Gastrocnemius medialis (tissue), 4 donors: ENCODE measurements at regions not wholly inside any gene's neighbourhood (a gene's known extent, or its start where the extent isn't known, plus 50 kb on each side); places are given as distances from the start of the nearest gene placed in this dataset.

ENCODE experiments used
- POLR2A ChIP-seq, 2 donors: fragments of 450-650 bp; IDR thresholded peaks; one replicate each; pipeline ENCODE4 v1.6.1; 2017; ENCODE audit warnings: antibody characterized with exemption in 2 of 2, mild to moderate bottlenecking in 2 of 2, moderate library complexity in 2 of 2
- TF ChIP-seq, protein P1 (sequence below), 5 experiments: fragments of 450-650 bp in 3 of 5; fragments of 200-600 bp in 2 of 5; sonication (generic) in 2 of 5; IDR thresholded peaks in 4 of 5; conservative IDR thresholded peaks in 1 of 5; 1 replicate in 4 of 5; 2 replicates in 1 of 5; pipeline ENCODE4 v1.5.1; 2016 to 2019; ENCODE audit warnings: antibody characterized with exemption in 5 of 5, mild to moderate bottlenecking in 3 of 5, moderate library complexity in 3 of 5

DNA sequence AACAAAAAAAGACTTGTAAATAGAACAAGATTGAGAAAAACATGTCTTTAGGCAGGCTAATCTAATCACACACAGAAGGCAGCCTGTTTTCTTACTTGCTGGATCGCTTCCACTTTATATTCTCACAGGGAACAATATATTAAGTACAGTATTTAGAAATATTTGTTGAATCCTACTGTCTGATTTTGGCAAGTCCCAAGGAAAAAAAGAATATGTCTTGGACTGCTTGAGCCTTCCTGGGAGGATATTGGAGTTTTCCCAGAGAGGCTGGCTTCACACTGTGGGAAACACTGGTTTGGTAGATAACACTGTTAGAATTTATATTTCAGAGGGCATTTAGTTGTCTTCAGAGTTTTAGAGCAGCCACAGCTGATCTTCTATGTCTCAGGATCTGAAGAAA lies 229.7 kb downstream of the PRL start:
- TF ChIP-seq POLR2A (IDR thresholded peaks at IDR 0.05): no peak
- TF ChIP-seq, protein P1, sequence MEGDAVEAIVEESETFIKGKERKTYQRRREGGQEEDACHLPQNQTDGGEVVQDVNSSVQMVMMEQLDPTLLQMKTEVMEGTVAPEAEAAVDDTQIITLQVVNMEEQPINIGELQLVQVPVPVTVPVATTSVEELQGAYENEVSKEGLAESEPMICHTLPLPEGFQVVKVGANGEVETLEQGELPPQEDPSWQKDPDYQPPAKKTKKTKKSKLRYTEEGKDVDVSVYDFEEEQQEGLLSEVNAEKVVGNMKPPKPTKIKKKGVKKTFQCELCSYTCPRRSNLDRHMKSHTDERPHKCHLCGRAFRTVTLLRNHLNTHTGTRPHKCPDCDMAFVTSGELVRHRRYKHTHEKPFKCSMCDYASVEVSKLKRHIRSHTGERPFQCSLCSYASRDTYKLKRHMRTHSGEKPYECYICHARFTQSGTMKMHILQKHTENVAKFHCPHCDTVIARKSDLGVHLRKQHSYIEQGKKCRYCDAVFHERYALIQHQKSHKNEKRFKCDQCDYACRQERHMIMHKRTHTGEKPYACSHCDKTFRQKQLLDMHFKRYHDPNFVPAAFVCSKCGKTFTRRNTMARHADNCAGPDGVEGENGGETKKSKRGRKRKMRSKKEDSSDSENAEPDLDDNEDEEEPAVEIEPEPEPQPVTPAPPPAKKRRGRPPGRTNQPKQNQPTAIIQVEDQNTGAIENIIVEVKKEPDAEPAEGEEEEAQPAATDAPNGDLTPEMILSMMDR (IDR thresholded peaks at IDR 0.05 in 4 of 5, conservative IDR thresholded peaks at IDR 0.05 in 1 of 5): no peak
